ENCODE measurements at regions not wholly inside any gene's neighbourhood (a gene's known extent, or its start where the extent isn't known, plus 50 kb on each side); places are given as distances from the start of the nearest gene placed in this dataset.
A peak's percentile ranks its signal among the peaks of the same experiment; 100 is the strongest.
"Not testable (repeated sequence)": the region's sequence is repeated elsewhere in the genome, so short reads cannot be mapped to it uniquely, and the experiment has no call there.

DNA sequence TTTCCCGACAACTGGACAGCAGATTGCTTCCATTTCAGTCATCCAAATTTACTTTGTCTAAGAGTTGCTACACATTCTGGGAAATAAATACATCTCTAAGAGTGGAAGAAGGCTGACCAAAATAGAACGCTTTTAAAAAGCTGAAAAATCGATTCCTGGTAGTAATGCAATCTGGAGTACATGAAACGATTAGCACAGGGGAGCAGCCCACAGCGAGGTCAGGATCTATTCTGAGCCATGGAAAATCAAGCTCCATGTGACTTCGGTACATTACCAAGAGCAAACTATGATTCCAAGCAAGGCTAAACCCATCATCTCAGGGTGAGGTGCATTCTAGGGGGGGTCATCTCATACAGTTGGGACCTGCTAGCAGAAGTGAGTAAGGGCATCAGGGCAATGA, 249.3 kb downstream of the BLID start:
- TF ChIP-seq, protein P1, sequence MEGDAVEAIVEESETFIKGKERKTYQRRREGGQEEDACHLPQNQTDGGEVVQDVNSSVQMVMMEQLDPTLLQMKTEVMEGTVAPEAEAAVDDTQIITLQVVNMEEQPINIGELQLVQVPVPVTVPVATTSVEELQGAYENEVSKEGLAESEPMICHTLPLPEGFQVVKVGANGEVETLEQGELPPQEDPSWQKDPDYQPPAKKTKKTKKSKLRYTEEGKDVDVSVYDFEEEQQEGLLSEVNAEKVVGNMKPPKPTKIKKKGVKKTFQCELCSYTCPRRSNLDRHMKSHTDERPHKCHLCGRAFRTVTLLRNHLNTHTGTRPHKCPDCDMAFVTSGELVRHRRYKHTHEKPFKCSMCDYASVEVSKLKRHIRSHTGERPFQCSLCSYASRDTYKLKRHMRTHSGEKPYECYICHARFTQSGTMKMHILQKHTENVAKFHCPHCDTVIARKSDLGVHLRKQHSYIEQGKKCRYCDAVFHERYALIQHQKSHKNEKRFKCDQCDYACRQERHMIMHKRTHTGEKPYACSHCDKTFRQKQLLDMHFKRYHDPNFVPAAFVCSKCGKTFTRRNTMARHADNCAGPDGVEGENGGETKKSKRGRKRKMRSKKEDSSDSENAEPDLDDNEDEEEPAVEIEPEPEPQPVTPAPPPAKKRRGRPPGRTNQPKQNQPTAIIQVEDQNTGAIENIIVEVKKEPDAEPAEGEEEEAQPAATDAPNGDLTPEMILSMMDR (IDR thresholded peaks at IDR 0.05; ENCODE audit: low read length, missing control alignments): no peak
- no peak overlapping the region for H3K4me3 ChIP-seq (replicated peaks; ENCODE audit: low read depth, low read length)
- no peak for DNase-seq (ENCODE audit: low read depth)

DNA sequence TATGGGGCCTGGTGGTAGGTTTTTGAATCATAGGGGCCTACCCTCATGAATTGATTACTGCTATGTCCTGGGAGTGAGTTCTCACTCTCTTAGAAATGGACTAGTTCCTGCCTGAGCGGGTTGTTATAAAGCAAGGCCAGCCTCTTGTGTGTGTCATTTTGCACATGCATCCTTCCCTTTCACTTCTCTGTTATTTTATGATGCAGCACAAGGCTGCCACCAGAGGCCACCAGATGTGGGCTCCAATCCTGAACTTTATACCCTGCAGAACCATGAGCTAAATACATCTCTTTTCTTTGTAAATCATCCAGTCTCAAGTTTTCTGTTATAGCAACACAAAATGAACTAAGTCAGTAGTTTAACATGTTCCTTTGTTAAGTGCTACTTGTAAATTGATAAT, 251.4 kb downstream of the BLID start:
- no peak for DNase-seq (ENCODE audit: low read depth)
- TF ChIP-seq, protein P1 (IDR thresholded peaks at IDR 0.05; ENCODE audit: low read length, missing control alignments): no peak
- no peak overlapping the region for H3K4me3 ChIP-seq (replicated peaks; ENCODE audit: low read depth, low read length)

DNA sequence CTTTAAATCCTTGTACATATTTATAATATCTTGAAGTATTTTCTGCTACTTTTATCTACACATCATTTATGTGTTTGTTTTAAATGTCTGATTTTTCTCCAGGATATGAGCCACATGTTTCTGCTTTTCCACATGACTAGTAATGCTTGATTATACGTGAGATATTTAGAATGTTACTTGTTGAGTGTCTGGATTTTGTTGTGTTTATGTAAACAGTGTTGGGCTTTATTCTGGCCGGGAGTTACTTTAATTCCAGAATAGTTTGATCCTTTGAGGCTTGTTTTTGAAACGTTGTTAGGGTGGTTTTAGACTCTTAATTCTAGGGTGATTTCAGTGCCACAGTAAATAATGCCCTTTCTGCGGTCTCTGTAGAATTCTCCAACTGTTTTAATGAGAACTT, 252.9 kb downstream of the BLID start:
- TF ChIP-seq, protein P1 (IDR thresholded peaks at IDR 0.05; ENCODE audit: low read length, missing control alignments): no peak
- H3K4me3 ChIP-seq (replicated peaks; ENCODE audit: low read depth, low read length): no peak overlapping the region
- DNase-seq (ENCODE audit: low read depth): no peak

DNA sequence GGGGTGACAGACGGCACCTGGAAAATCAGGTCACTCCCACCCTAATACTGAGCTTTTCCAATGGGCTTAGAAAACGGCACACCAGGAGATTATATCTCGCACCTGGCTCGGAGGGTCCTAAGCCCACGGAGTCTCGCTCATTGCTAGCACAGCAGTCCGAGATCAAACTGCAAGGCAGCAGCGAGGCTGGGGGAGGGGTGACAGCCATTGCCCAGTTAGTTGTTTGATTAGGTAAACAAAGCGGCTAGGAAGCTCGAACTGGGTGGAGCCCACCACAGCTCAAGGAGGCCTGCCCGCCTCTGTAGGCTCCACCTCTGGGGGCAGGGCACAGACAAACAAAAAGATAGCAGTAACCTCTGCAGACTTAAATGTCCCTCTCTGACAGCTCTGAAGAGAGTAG, 260.9 kb downstream of the BLID start:
- DNase-seq (ENCODE audit: low read depth): not testable (repeated sequence)

DNA sequence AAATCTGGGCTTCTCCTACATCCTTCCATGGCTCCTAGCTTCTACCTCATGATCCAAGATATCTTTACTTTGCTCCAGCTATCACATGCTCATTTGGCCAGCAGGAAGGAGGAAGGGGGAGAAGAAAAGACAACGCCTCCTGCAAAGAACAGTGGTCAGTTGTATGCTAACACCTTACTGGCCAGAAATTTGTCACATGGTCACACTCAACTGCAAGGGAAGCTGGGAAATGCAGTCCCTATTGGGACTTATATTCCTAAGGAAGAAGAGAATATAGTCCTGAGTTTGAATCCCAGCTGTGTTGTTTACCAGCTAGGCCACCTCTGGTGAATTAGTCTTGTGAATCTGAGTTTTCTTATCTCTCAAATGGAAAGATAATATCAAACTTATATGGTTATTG, 272.0 kb downstream of the BLID start:
- DNase-seq (ENCODE audit: low read depth): no peak
- TF ChIP-seq, protein P1 (IDR thresholded peaks at IDR 0.05; ENCODE audit: low read length, missing control alignments): no peak
- no peak overlapping the region for H3K4me3 ChIP-seq (replicated peaks; ENCODE audit: low read depth, low read length)

More for the DNA sequence above, 260.9 kb downstream of the BLID start:
- H3K4me3 ChIP-seq (replicated peaks; ENCODE audit: low read depth, low read length): not testable (repeated sequence)

DNA sequence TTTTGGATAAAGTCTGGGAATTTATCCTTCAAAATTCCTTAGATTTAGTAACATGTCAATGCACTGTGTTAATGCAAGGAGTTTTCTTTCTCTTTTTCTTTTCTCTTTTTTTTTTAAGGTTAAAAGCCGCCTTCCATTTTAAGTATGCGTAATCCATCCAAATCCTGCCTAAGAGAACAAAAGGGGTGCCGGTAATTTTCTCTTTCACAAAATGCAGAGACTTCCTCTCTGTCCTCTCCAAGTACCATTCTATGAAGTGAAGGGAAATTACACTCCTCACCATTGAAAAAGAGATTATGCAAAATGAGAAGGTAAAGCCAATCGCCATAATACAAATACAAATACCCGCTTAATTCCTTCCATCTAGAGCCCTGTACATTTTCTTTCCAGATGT, 273.8 kb downstream of the BLID start:
- TF ChIP-seq, protein P1 (IDR thresholded peaks at IDR 0.05; ENCODE audit: low read length, missing control alignments): no peak

DNA sequence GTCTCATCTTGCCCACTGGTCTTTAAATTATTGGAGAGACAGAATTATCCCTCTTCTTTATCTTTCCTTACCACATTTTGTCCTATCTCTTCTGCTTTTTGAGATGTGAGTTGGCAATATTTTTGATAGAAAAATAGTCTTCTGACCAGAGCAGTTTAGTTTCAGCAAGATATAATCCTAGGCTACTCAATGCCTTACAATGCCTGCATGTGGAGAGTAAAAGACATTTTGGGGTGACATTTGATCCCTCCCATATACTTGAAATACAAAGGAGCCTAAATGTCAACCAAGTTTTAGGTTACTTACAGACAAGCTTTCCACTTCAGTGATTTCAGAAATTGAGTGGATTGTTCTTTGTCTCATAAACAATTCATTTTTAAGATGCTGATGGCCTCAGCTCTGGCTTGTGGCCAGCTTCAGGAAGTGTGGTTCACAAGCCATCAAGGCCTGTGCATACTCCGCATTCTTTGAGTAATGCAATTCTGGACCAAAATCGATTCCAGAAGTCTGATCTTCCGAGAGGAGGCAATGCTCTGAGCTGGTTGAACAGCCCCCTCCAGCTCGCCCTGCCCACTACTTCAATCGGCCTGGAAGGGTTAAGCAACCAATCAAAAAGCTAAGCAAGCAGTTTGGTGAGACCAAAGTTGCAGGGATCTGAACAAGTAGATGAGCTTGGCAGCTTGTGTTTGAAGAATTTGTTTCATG, 274.4 kb downstream of the BLID start:
- peak; percentile 85 for DNase-seq (ENCODE audit: low read depth)
- TF ChIP-seq, protein P1 (IDR thresholded peaks at IDR 0.05; ENCODE audit: low read length, missing control alignments): no peak
- no peak overlapping the region for H3K4me3 ChIP-seq (replicated peaks; ENCODE audit: low read depth, low read length)

More for the DNA sequence above, 273.8 kb downstream of the BLID start:
- H3K4me3 ChIP-seq (replicated peaks; ENCODE audit: low read depth, low read length): no peak overlapping the region
- DNase-seq (ENCODE audit: low read depth): no peak
